B cell (primary cell): ENCODE measurements at regions not wholly inside any gene's neighbourhood (a gene's known extent, or its start where the extent isn't known, plus 50 kb on each side); places are given as distances from the start of the nearest gene placed in this dataset.

Source experiments
- ATAC-seq: fragments of 200-7000 bp; cut with Tn5 transposase; one replicate; pipeline ENCODE4 v1.10.0; 2021; ENCODE audit warnings: low read depth, mild to moderate bottlenecking, moderate number of reproducible peaks, moderate library complexity
- CTCF ChIA-PET: fragments of 350-600 bp; sonication (Branson Sonifier 250); formaldehyde crosslinking; loops from one replicate; lab custom pipeline; 2021; ENCODE audit warnings: antibody characterized with exemption, inconsistent platforms; lab: Charles Lee
- POLR2A ChIA-PET: fragments of 350-600 bp; sonication (Branson Sonifier 250); formaldehyde crosslinking; loops from one replicate; lab custom pipeline; 2021; ENCODE audit warnings: antibody characterized with exemption; lab: Charles Lee
- DNase-seq: peaks from one replicate; pipeline ENCODE4 v3.0.0; 2013
- H2AFZ ChIP-seq: 2 replicates; pipeline ENCODE4 v1.6.1; 2012; ENCODE audit warnings: mild to moderate bottlenecking, low read depth, low read length; ENCODE audit not compliant: insufficient read depth, poor library complexity, severe bottlenecking
- H3K27ac ChIP-seq, 2 donors: 1 replicate in 1 of 2; 2 replicates in 1 of 2; pipeline ENCODE4 v1.5.1; 2012 to 2013; ENCODE audit warnings: low read length in 2 of 2, mild to moderate bottlenecking in 2 of 2, moderate library complexity in 1 of 2
- H3K27me3 ChIP-seq, 4 experiments: fragments of 200-600 bp in 1 of 4; sonication (generic) in 1 of 4; replicated peaks in 1 of 4; 1 replicate in 2 of 4; 2 replicates in 2 of 4; pipeline versions ENCODE4 v1.6.1 to v1.7.0; 2013 to 2016; ENCODE audit warnings: low read length in 3 of 4, mild to moderate bottlenecking in 2 of 4, mixed read lengths in 1 of 4, moderate library complexity in 1 of 4; ENCODE audit not compliant: insufficient read depth in 4 of 4, control insufficient read depth in 3 of 4; ENCODE audit errors: control extremely low read depth in 1 of 4
- H3K36me3 ChIP-seq, 2 experiments: replicated peaks in 1 of 2; 1 replicate in 1 of 2; 2 replicates in 1 of 2; pipeline versions ENCODE4 v1.6.1 to v1.7.1; 2013; ENCODE audit warnings: low read length in 1 of 2; ENCODE audit not compliant: insufficient read depth in 2 of 2, control insufficient read depth in 1 of 2; ENCODE audit errors: control extremely low read depth in 1 of 2, extremely low read depth in 1 of 2
- H3K4me1 ChIP-seq, 2 donors: fragments of 200-600 bp in 1 of 2; sonication (generic) in 1 of 2; 1 replicate in 1 of 2; 2 replicates in 1 of 2; pipeline versions ENCODE4 v1.5.1 to v1.6.1; 2013 to 2017; ENCODE audit warnings: low read length in 2 of 2; ENCODE audit not compliant: control insufficient read depth in 2 of 2, insufficient read depth in 2 of 2
- H3K4me2 ChIP-seq: replicated peaks from 2 replicates; pipeline ENCODE3; 2012; ENCODE audit warnings: mild to moderate bottlenecking, low read depth, low read length; ENCODE audit not compliant: poor library complexity, severe bottlenecking
- H3K4me3 ChIP-seq, 5 experiments: fragments of 200-600 bp in 1 of 5; sonication (generic) in 1 of 5; 1 replicate in 3 of 5; 2 replicates in 2 of 5; pipeline versions ENCODE4 v1.5.1 to v1.7.0; 2011 to 2016; ENCODE audit warnings: low read length in 4 of 5, mild to moderate bottlenecking in 4 of 5, low read depth in 2 of 5, control low read depth in 1 of 5, moderate library complexity in 1 of 5; ENCODE audit not compliant: insufficient read depth in 1 of 5; ENCODE audit errors: control extremely low read depth in 1 of 5, extremely low read depth in 1 of 5
- H3K79me2 ChIP-seq: fragments of 200-600 bp; sonication (generic); one replicate; pipeline ENCODE4 v1.6.0; 2016; ENCODE audit warnings: low read length; ENCODE audit not compliant: control insufficient read depth, insufficient read depth
- H3K9ac ChIP-seq: fragments of 200-600 bp; sonication (generic); 2 replicates; pipeline ENCODE4 v1.6.1; 2017; ENCODE audit warnings: mild to moderate bottlenecking, low read length, moderate library complexity
- H3K9me3 ChIP-seq, 3 donors: one replicate each; pipeline versions ENCODE4 v1.6.1 to v1.7.1; 2013; ENCODE audit warnings: low read length in 2 of 3; ENCODE audit not compliant: control insufficient read depth in 2 of 3, insufficient read depth in 1 of 3; ENCODE audit errors: control extremely low read depth in 1 of 3
- H4K20me1 ChIP-seq: 2 replicates; pipeline ENCODE4 v1.6.0; 2012; ENCODE audit warnings: mild to moderate bottlenecking, low read length; ENCODE audit not compliant: insufficient read depth, control insufficient read depth, poor library complexity, severe bottlenecking
- H3K27ac Mint-ChIP-seq: one replicate; pipeline ENCODE4 v1.8.0; 2021; ENCODE audit warnings: mixed read lengths
- H3K27me3 Mint-ChIP-seq: one replicate; pipeline ENCODE4 v1.8.0; 2021; ENCODE audit warnings: mixed read lengths
- H3K4me1 Mint-ChIP-seq: one replicate; pipeline ENCODE4 v1.8.0; 2021; ENCODE audit warnings: mixed read lengths
- H3K4me3 Mint-ChIP-seq: one replicate; pipeline ENCODE4 v1.8.0; 2021; ENCODE audit warnings: mixed read lengths
- H3K9me3 Mint-ChIP-seq: one replicate; pipeline ENCODE4 v1.8.0; 2022; ENCODE audit warnings: mixed read lengths; ENCODE audit not compliant: insufficient read depth
- CTCF ChIP-seq: fragments of 200-600 bp; IDR thresholded peaks from one replicate; pipeline ENCODE4 v1.8.0; 2022; ENCODE audit warnings: antibody characterized with exemption, mild to moderate bottlenecking
- EZH2 ChIP-seq: IDR thresholded peaks from 2 replicates; pipeline ENCODE4 v1.6.1; 2012; ENCODE audit warnings: borderline replicate concordance, low read depth, mild to moderate bottlenecking, moderate library complexity, low read length; ENCODE audit not compliant: insufficient read depth, poor library complexity, severe bottlenecking
- WGBS: methylation state at CpG from one replicate; pipeline ENCODE4 v1.1.5; 2013; ENCODE audit warnings: missing lambda C conversion rate; ENCODE audit not compliant: insufficient coverage; 5-methylcytosine and 5-hydroxymethylcytosine counted together
- intact Hi-C: fragments of 100-400 bp; cut with micrococcal nuclease; formaldehyde crosslinking; loops from one replicate; pipeline ENCODE4 v1.10.0; 2022

- H3K36me3 ChIP-seq, result no peaks in the 10 kb centered on the region
- POLR2A ChIA-PET, result no interaction called here
- intact Hi-C loops, result no loop called here
- no peaks in the 10 kb centered on the region for H3K27me3 ChIP-seq
- H3K27me3 Mint-ChIP-seq, result peaks cover 9% of the 10 kb centered on the region
- no peaks in the 10 kb centered on the region for H3K4me1 Mint-ChIP-seq
- H4K20me1 ChIP-seq, result no peaks in the 10 kb centered on the region
- TF ChIP-seq CTCF, result no peak
- no peak for TF ChIP-seq EZH2
- H3K79me2 ChIP-seq, result no peaks in the 10 kb centered on the region
- H2AFZ ChIP-seq, result no peak overlapping the region
- no peak overlapping the region for H3K4me3 ChIP-seq
- H3K9ac ChIP-seq, result no peak overlapping the region
- DNase-seq (no peak), ATAC-seq (no peak)
- no peaks in the 10 kb centered on the region for H3K9me3 ChIP-seq
- H3K4me3 Mint-ChIP-seq, result no peak overlapping the region
- no peaks in the 10 kb centered on the region for H3K4me1 ChIP-seq
- WGBS, result 92% methylated on average over 2 of the region's 3 CpGs
- CTCF ChIA-PET, result no interaction called here
- H3K9me3 Mint-ChIP-seq, result no peaks in the 10 kb centered on the region
- H3K27ac Mint-ChIP-seq, result no peak overlapping the region
- no peak overlapping the region for H3K27ac ChIP-seq
- H3K4me2 ChIP-seq, result no peak overlapping the region
Observed at GRCh38 chr2:234887195-234887594, 64.6 kb upstream of the SH3BP4 start.

GRCh38 chr2:234885886-234886285, 65.9 kb upstream of the SH3BP4 start:
- Histone ChIP-seq H3K9me3 (no peaks in the 10 kb centered on the region), H3K79me2 (no peaks in the 10 kb centered on the region), H3K4me3 (no peak overlapping the region), H3K9ac (no peak overlapping the region), H3K4me2 (no peak overlapping the region), H3K36me3 (no peaks in the 10 kb centered on the region), H3K27me3 (no peaks in the 10 kb centered on the region), H4K20me1 (no peaks in the 10 kb centered on the region), H3K27ac (no peak overlapping the region), H2AFZ (no peak overlapping the region), H3K4me1 (no peaks in the 10 kb centered on the region)
- H3K27me3 Mint-ChIP-seq, result peaks cover 9% of the 10 kb centered on the region
- 93% methylated on average over 3 of the region's 6 CpGs for WGBS
- intact Hi-C loops, result no loop called here
- no peaks in the 10 kb centered on the region for H3K9me3 Mint-ChIP-seq
- H3K27ac Mint-ChIP-seq, result no peak overlapping the region
- CTCF ChIA-PET, result no interaction called here
- H3K4me1 Mint-ChIP-seq, result no peaks in the 10 kb centered on the region
- no peak overlapping the region for H3K4me3 Mint-ChIP-seq
- ATAC-seq, result no peak
- TF ChIP-seq CTCF, result no peak
- no peak for TF ChIP-seq EZH2
- no peak for DNase-seq
- POLR2A ChIA-PET, result no interaction called here
